NB4 (cell line): ENCODE measurements at regions not wholly inside any gene's neighbourhood (a gene's known extent, or its start where the extent isn't known, plus 50 kb on each side); places are given as distances from the start of the nearest gene placed in this dataset.

Experiments used
- MYC ChIP-seq: IDR thresholded peaks from 2 replicates; pipeline ENCODE4 v1.6.1; 2011; ENCODE audit warnings: low read depth, low read length
- POLR2A ChIP-seq: IDR thresholded peaks from 2 replicates; pipeline ENCODE4 v1.6.1; 2011; ENCODE audit warnings: mild to moderate bottlenecking; ENCODE audit not compliant: insufficient read length; ENCODE audit errors: extremely low read depth
- TF ChIP-seq, protein P1 (sequence below): IDR thresholded peaks from one replicate; pipeline ENCODE4 v1.5.1; 2012; ENCODE audit warnings: low read depth, low read length

DNA sequence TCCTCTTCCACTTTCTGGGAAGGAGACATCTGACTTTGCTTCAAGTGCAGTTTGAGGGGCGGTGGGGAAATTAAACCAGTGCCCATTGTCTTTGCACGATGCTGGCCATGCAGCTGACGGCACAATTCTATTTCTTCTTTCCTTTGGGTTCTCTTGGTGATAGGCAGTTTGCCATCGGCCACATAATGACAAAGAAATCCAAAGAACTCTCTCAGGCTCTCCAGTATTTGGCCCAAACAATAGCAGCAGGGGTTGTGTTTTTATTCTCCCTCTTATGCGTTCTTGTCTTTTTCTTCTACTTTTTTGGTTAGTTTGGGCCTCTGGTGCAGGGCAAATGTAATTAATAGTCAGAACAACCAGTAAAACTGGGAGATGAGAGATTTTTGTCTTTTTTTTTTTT, 147.0 kb downstream of the EMX2 start:
- TF ChIP-seq, protein P1, sequence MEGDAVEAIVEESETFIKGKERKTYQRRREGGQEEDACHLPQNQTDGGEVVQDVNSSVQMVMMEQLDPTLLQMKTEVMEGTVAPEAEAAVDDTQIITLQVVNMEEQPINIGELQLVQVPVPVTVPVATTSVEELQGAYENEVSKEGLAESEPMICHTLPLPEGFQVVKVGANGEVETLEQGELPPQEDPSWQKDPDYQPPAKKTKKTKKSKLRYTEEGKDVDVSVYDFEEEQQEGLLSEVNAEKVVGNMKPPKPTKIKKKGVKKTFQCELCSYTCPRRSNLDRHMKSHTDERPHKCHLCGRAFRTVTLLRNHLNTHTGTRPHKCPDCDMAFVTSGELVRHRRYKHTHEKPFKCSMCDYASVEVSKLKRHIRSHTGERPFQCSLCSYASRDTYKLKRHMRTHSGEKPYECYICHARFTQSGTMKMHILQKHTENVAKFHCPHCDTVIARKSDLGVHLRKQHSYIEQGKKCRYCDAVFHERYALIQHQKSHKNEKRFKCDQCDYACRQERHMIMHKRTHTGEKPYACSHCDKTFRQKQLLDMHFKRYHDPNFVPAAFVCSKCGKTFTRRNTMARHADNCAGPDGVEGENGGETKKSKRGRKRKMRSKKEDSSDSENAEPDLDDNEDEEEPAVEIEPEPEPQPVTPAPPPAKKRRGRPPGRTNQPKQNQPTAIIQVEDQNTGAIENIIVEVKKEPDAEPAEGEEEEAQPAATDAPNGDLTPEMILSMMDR: no peak
- TF ChIP-seq POLR2A: no peak
- TF ChIP-seq MYC: no peak
